NCI-H524 treated with DMSO at 0.1 percent for 48 hours (cell line): ENCODE measurements at regions not wholly inside any gene's neighbourhood (a gene's known extent, or its start where the extent isn't known, plus 50 kb on each side); places are given as distances from the start of the nearest gene placed in this dataset.

Experiments
- DNase-seq: peaks from one replicate; lab custom pipeline; 2025; lab: John Stamatoyannopoulos, UW

DNA sequence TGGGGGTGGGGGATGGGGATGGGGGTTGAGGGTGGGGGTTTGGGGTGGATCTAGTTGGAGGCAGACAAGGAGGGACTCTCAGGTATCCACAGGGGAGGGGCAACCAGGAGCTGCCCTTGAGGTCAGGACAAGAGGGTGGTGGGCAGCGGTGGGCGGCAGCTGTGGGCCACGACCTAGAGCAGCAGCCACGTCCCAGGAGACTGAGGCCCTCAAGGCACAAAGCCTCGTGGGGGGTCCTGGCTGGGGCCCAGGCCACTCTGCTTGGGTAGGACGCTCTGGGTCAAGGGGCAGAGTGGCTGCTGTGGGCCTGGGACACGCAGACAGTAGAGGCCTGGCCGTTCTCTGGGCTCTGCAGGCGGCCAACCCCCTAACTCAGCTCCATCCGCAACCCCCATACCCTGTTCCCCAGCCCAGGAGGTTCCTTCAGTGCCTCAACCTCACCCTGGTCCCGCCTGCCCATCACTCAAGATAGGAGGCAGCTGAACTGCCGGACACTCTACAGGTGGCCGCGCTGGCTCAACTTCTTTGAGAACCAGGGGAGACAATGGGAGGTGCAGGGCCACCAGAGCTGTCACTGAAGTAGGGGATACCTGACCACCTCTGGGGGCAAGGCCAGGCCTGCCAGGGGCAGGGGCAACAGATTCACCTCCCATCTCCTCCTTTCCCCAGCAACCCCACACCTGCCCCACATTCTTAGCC, 75.6 kb downstream of the ENGASE start:
- no peak for DNase-seq

- no peak for DNase-seq
Measured at GRCh38 chr17:79148584-79148983, 74.0 kb downstream of the ENGASE start.

DNA sequence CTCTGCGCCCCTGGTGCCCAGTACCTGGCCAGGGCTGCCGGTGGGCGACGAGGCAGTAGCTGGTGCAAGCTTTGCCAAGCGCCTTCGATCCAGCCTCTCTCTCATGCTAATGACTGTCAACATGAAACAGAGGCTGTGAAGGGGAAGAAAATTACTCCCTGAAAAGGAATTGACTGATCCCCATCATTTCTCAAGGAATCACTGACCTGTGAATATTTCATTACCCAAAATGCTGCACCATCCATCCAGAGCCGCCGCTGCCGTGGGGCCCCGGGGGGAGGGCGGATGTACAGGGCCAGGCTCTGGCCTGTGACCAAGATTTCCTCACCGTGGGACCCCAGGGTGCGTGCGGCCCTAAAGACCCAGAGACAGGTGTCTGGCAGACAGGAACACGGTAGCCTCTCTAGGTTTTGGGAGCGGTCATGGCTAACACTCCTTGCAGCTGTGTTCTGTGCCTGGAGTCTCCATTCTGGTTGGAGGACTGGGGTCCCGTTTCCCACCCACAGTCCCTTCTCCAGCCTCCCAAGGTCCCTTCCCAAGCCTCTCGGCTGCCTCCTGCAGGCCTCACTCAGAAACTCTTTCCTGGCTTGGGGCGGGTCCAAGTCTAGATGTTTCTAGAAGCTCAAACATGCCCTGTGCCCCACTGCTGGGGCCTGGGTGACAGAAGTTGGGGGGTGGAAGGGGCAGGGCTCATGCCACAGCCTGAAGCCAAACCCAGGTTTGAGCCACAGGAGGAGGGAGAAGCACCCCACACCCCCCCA, 73.3 kb downstream of the ENGASE start:
- DNase-seq = no peak

DNA sequence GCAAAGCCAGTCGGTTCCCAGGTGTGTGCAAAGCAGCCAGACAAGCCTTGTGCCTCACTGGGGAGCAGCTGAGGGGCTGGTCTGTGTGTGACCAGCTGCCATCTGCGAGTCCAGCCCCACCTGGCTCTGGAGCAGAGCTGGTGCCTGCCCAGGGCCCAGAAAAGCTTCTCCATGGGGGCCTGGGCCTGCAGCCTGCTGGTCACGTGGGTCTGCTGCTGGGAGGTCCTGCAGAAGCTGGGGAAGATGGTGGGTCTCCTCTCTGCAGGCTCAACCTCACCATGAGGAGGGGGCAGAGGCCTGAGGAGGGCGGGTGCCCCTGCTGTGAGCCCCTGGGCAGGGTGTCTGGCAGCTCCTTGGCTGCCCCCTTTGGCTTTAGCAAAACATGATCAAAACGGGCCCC, 71.9 kb downstream of the ENGASE start:
- DNase-seq = no peak

GRCh38 chr17:79145548-79145947, 70.9 kb downstream of the ENGASE start:
- no peak for DNase-seq

- DNase-seq = no peak
Measured at GRCh38 chr17:79144133-79144532, 69.5 kb downstream of the ENGASE start.

GRCh38 chr17:79142375-79142774, 67.8 kb downstream of the ENGASE start:
- no peak for DNase-seq

GRCh38 chr17:79141578-79142355, 67.1 kb downstream of the ENGASE start:
- DNase-seq = no peak

- no peak for DNase-seq
Measured at GRCh38 chr17:79138826-79139225, 64.2 kb downstream of the ENGASE start.

DNA sequence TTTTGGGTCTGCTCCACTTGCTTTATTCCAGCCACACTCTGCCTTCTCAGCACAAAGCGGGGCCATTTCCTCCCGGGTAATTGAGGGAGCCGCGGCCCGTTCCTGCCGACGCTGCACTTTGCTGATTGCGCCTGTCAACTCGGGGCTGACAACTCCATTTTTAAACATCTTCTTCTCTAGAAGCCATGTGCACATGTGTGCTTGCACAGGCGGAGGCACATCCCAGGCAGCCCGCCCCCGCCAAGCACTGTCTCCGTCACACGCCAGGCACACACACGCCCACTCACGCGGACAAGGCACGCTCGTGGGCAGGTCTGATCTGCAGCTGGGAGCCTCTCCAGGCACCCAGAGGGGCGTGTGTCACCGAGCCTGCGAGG, 63.2 kb downstream of the ENGASE start:
- DNase-seq = no peak

DNA sequence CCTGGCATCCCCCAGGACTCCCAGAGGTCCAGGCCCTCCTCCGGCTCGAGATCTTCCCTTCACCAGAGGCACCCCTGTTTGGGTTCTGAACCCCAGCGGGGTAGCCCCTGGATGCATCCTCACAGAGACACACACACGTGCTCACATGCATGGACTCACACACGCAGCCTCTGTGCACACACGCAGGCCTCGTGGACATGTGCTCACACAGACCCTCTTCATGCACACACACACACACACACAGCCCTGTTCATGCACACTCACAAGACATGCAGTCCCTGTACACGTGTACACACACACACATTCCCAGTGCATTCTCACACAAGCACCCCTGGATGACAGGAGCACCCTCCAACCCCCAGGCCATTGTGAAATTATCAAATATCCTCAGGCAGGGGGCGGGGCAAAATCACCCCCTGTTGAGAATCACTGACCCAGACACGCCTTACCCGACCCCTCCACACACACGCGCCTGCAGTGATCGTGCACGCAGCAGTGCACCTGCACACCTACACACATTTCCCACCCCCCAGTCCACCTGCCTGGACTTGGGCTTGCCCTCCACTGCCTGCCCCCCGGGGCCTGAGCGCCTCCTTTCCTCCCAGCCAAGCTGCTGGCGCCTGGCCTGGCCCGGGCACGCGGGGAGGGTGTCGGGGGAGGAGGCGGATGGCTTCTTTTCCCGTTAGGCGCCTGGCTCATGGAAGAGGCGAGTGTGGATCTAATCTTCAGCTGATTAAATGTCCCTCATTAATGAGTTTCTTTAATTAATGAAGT, 62.6 kb downstream of the ENGASE start:
- no peak for DNase-seq

- DNase-seq = no peak
Measured at GRCh38 chr17:79136596-79136995, 62.0 kb downstream of the ENGASE start.
